Kasumi-1 (cell line): ENCODE measurements at regions not wholly inside any gene's neighbourhood (a gene's known extent, or its start where the extent isn't known, plus 50 kb on each side); places are given as distances from the start of the nearest gene placed in this dataset.

Source experiments
- DNase-seq, 2 experiments: peaks; one replicate each; lab custom pipeline; 2025; lab: John Stamatoyannopoulos, UW

DNA sequence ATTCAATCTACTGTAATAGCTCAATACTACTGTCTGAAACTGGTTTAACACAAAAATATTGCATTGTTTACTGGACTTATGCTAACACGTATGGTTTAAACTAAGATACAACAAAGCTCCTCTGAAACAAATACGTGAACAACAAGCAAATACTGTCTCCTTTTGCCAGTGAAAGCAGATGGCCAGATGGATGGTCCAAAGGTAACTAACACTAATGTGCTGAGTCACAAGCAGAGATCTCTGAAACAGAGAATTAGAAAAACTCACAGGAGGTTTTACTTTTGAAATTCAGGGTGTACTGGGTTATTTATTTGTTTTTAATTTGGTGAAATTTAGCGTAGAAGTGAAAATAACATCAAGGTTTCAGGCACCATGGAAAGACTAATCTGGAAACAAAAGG lies 124.3 kb upstream of the SOX4 start:
- no peak for DNase-seq

DNA sequence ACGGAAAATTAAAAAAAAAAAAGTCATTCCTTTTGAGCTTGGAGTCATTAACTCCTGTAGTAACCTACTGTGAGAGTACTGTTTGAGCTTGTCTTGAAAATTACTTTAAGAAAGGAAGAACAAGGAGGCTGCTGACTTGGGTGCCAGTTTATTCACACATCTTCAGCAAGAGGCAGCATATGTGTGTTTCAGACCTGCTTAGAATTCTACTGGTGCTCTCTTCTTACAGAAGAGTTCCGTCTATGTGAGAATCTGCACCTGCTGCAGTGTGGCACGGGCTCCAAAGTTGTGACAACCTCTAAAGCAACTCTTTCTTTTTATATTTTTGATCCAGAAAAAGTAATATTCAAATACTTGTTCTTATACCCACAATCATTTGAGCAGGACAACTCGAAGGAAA lies 117.4 kb upstream of the SOX4 start:
- no peak for DNase-seq

DNA sequence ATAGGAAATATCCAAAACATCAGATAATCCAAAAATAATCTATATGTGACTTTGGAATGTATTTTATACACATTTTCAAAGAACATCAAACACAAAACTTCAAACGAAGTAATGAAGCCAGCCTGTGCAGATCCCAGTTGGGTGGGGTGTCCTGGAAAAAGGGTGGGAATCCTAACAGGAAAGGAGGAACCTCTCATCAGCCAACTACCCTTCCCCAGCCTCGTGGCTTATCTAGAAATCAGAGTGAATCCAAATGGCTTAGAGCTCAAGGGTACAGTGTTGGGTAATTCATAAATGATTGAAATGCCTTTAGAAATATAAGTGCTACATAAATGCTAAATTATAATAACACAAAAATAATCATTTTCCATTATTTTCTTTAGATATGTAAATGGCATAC lies 115.1 kb upstream of the SOX4 start:
- no peak for DNase-seq

DNA sequence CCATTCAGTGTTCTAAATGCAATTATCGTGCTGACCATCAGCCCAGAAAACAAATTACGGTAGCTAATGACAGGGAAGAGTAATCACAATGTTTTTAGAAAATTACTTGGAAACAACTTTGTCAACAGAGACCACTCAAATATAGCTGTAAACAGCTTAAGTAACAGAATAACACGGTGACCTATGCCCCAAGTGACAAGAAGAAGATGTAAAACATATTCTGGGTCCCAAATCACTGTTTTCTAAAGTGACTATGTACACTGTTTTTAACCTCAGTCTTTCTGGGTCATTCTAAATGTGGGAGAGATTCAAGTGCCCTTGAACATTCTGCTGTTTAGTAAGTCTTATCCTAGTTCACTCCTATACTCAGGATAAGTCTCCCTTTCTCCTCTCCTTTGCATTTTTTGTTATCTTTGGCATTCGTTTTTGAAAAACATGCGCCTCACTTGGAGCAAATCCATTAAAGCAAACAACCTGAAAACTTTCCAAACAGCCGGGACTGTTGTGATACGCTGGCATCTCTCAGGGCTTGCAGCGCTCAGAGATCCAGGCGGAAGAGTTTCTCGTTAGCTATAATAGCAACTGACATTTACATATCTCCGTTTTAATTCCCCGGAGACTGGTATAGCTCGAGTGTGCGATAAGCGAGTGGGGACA lies 114.5 kb upstream of the SOX4 start:
- DNase-seq, result no peak

DNA sequence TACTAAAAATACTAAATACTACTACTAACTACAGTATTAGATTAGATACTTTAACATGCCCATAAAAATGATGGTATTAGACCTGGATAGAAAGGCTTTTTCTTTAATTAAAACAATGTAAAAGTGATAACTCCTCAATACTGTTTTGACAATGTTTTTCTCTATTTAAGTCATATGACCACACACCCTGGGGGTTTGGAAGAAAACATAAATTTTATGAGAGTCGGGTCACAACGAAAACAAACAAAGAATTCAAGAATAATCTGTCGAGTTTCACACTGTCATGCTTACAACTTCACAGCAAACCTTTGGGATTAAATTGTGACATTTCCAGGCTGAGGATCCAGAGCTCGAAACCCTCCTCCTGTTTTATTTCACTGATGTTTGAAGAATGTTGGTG lies 107.4 kb upstream of the SOX4 start:
- no peak for DNase-seq

DNA sequence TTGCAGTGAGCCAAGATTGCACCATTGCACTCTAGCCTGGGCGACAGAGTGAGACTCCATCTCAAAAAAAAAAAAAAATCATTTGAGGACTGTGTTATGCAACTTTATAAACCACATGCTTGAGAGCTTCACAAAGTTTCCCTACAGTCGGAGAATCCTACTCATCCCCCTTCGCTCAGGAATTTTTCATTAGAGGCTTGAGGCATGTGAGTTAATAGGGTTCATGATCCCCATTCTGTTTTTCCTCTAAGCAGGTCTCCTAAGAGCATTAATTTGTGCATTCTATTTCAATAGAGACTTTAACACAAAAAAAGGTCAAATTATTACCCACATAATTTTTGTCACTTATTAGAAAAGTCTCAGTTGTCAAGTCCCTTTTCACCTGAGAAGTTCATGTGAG lies 103.7 kb upstream of the SOX4 start:
- no peak for DNase-seq

DNA sequence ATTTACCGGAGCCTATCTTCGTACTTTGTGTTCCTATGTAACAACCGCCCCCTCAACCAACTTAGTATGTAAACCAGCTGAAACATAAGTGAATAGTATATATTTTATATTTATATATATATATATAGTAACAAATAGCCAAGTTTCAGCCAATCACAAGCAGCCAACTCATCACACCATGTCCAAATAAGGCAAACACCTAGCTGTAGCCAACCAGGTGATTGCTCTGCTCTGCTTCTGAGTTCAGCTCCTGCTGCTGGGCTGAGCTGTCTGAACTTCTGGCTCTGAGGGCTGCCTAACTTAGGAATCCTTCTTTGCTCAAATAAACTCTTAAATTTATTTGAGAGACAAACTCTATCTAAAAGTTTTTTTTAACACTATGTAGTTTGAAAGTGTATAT lies 101.6 kb upstream of the SOX4 start:
- DNase-seq, result no peak

DNA sequence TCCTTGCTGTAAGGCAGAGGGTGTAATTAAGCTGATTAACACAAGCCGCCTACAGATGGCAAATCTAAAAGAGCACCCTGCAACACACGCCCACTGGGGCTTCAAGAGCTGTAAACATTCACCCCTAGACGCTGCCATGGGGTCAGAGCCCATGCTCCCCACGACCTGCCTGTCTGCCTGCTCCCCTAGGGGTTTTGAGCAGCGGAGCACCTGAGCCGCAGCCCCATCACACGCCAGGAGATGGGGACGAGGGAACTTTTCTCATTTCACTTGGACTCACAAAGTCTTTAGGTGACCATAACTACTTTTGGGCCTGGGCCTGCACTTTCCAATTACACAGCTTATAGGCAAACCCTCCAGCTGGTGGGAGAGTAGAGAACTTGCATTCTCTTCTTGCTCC lies 99.0 kb upstream of the SOX4 start:
- DNase-seq, result no peak

DNA sequence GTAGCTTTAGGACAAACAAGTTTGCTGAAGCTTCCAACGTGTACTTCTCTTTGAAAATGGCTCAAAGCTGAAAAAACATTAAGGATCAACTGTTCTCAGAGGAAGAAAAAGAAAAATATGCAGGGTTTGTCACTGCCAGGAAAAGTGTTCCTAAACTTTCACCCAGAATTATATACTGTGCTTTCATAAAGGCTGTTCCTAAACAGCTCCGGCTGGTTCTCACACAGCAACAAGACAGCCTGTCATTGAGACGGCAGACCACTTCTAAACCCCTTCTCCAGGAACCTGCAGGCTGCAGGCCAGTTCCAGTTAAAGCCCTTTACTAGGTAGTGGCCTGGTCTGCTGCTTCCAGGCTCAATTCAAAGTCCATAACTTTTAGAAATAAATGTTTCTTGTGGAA lies 97.4 kb upstream of the SOX4 start:
- DNase-seq, result no peak

DNA sequence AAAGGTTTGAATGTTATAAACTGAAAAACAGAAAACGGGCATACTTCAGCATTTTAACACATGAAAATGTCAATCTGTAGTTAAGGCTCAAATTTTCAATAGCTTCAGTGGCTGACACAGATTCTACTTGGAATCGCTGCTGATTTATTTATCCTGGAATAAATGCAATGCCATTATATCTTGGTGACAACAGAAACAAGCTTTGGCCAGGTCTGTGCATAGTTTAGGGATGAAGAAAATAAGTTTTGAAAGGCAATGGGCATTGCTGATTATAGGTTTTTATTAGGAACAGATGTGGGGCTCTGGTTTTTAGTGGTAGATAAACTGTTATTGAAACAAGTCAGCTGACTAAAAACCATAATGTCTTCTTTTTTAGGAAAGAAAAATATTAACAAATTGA lies 96.8 kb upstream of the SOX4 start:
- DNase-seq, result no peak

DNA sequence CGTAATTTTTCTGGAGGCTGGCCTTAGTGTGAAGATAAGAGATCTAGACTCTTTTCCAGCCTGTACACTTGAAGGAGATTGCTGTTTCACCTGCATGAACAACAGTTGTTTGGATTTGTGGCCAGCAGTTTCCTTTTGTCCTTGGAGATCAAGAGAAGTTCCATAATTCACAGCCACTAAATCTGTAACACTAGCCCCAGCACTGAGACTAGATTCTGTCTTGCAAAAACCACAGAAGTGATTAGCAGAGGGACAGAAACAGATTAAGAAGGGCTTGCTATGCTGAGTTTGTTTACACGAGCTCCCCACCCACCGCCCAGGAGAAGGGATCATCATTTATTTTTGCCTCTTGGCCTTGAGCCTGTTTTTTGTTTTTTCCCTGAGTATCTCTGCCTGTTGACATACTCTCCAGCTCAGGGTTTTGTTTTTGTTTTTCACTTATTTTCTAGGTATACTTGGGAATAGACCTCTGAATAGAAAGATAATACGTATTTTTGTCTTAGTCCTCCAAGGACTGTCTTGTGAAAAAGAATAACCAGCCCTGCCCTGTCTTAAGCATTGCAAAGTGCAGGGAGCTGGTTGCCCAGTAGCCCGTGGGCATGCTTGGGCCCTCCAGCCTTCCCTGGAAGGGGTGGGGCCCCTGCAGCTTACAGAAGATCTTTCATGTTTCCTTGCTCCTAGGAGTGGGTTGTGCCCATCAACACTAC lies 93.1 kb upstream of the SOX4 start:
- no peak for DNase-seq

DNA sequence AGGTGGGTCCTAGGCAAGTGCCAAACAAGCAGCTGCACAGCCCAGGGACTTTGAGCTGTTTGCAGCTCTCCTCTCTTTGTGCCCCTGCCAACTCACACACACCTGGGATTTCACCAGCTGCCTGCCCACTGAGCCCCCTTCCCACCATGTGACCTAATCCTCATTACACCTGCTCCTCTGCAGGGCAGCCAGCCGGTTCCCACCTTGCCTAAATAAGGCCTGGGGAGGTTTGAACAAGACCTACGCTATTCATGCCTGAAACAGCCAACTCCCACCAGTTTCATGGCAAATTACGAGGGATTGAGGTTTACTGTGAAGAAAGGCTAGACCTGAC lies 92.6 kb upstream of the SOX4 start:
- no peak for DNase-seq

DNA sequence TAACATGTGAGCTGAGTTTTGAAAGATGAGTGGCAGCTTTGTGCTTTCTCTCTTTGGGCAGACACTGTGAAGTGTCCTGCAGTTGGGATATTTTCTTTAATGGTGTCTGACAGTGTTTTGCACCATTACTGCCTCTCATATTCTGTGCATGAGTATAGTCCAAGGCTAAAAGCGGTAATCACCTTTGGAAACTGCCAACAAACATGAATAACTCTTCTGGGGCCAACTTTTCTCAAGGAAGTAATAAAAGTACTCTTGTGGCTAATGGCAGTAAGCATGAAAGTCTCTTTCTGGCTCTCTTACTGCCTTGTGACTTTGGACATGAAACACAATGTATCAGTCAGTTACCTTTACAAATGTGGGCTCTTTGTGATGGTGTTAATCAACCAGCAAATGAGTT lies 91.7 kb upstream of the SOX4 start:
- DNase-seq, result no peak

DNA sequence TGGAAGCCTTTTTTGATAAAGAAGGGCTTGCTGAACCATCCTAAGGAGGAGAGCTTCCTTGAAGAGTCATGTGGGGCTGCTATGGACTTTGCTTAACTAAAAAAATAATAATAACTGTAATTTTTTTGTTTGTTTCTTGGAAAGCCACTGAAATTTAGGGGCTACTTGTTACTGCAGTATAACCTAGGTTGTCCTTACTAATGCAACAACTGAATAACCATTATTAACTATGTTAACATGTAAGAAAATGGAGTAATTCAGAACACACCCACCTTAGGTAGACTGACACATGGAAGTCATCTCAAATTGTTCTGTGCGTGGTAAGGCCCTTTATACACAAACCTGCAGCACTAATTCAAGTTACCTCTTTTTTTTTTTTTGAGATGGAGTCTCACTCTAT lies 90.9 kb upstream of the SOX4 start:
- DNase-seq, result no peak

DNA sequence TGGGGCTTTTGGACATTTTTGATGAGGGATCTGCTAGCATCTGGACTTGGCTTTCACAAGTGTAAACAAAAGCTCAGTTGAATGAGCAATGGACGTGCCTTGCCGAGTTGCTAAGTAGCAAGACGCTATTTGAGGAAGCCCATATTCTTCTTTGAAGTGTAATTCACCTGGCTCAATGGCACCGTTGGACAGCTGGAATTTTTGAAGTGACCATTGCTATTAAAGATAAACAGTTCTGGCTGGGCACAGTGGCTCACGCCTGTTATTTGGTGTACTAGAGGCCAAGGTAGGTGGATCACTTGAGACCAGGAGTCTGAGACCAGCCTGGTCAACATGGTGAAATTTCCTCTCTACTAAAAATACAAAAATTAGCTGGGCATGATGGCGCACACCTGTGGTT lies 88.8 kb upstream of the SOX4 start:
- no peak for DNase-seq

DNA sequence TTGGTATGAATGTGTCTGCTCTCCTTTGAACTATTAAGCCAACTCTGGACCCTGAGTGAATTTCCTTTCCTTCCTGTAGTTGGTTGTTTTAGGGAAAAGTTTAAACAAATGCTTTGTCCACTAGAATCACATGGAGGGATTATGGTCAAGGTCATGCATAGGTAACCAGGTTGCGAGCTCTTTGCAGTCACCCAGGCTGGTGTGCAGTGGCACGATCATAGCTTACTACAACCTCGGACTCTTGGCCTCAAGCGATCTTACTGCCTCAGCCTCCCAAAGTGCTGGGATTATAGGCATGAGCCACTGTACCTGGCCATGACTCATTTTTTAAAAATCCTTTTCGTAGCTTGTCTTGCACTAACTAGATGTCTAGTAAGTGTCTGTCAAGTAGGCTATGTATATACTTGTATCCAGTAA lies 88.0 kb upstream of the SOX4 start:
- no peak for DNase-seq

DNA sequence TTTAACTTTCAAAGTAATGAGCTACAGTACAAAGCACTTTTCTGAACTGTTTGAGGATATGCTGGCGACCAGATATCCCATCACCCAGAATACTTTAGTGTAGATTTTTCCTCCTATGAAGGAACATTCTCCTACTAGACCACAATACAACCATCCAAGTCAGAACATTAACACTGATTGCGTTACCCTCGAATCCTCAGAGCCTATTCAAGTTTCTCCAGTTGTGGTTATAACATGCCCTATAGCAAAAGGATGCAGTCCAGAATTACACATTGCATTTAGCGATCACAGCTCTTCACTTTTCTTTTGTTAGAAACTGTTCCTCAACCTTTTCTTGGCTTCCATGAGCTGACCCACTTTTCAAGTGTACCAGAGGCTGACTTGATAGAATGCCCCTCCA lies 87.4 kb upstream of the SOX4 start:
- DNase-seq, result no peak

DNA sequence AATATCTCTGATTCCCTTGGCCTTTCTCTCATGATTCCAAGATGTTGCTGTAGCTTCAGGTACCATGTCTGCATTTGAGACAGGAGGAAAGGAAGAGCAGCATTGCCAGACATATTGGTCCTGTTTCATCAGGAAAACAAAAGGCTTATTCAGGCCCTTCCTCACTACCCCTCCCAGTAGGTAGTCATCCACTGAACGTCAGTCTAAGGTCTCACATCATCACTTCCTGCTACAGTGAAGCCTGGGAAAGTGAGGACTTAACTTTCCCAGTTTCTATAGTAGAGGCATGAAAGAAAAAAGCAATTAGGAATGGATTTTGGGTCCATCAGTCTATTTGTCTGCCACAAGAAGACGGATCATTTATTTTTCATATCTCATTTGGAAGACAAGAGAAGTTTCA lies 85.7 kb upstream of the SOX4 start:
- DNase-seq, result no peak

DNA sequence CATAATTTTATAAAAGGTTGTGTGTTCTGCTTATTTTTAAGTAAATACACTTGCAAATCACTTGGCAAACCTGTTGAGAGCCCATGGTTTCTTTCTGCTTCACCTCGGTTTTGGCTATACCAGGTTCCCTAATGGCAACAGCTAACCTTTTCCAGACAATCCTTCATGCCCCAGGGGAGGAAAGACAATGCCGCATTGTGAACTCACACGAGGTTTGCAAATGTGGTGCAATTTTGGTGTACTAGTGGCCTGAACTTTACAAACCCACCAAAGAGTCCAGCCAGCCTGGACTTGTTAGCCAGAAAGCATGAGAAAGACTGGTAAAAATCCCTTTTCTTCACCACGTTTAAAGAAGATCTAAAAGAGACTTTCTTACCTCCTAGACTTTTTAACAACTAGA lies 84.8 kb upstream of the SOX4 start:
- no peak for DNase-seq

DNA sequence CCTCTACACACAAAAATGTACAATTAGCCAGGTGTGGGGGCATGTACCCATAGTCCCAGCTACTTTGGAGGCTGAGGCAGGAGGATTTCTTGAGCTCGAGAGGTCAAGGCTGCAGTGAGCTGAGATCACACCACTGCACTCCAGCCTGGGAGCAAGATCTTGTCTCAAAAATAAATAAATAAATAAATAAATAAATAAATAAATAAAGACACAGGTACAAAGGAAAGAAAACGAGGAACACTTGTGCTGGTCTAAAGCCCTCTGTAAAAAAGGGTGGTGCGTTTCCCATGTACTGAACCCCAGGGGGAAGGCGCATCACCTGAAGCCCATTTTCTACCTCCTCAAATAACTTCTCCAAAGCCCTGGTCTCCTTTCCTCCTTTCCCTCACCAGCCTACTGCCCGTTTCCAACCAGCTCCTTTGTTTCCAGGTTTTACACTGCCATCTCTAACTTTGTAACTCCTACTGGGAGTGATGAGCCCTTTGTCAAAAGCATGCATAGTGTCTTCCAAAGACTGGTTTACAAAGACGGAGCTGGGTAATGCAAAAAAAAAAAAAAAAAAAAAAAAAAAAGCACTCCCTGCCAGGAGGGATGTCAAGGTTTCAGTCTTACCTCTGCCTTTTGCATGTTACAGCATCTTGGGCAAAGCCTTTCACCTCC lies 81.5 kb upstream of the SOX4 start:
- no peak for DNase-seq

DNA sequence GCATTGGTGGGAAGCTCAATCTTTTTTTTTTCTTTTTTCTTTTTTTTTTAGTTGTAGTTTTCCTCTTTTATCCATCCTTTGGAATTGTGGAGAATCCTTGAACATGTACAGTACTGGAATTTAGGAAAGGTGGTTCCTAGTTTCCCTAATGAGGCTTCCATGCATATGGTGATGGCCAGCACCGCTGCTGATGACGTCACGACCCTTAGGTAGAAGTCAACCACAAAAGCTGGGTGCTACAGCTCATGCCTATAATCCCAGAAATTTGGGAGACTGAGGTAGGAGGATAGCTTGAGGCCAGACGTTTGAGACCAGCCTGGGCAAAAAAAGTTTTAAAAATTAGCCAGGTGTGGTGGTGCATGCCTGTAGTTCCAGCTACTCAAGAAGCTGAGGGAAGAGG lies 79.3 kb upstream of the SOX4 start:
- DNase-seq, result no peak

DNA sequence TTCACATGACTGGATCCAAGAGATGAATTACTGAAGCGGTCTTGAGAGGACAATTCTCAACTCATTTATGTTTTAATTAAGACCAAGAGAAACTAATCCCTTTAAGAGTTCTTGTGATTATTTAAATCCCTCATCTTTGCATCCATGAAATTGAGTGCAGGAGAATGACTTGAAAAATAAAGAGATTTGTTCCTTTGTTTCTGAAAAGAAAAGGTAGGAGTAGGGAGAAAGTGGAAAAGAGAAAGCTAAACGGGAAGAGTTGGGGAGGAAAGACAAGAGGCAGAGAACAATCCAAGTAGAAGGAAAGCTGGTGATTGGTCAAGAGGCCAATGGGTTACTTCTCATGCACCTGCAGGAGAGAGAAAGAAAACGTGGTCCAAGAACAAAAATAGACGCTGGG lies 75.2 kb upstream of the SOX4 start:
- no peak for DNase-seq

DNA sequence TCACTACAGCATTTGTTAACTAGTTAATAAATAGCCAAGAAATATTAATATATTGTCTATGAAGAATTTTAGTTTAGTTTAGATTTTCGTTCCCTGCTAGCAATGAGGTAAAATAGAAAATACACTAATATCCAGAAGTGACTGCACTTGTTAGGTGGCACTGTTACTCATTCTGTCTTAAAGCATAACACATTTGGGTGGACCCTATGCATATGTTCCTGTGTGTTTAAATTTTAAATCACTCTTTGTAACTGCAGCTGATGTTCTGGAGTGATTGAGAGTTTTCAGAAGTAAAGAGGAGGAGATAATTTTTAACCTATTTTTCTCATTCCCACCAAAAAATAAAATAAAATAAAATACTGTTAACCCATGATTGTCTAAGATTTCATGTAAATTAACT lies 73.9 kb upstream of the SOX4 start:
- no peak for DNase-seq

DNA sequence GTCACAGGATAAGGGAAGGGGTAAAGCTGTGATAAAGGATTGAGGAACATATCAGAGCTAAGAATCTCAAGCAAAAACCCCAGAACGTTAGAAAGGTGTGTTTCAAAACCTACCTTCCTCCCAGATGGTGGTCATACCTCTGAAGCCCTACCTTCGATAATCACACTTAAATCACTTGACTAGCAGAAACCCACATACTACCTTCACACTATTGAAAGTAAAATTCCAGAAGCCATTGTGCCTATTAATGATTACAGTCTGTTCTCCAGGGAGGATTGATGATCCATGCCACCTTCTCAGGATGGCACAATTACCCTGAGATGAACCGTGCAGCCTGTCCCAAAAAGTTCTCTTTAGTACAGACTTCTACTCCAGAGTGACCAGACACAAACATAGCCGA lies 72.3 kb upstream of the SOX4 start:
- DNase-seq, result no peak
